Activated CD4-positive, alpha-beta T cell treated with anti-CD3 and anti-CD28 coated beads, Interleukin-2, amount 50 U/mL, for 4 hours (primary cell): ENCODE measurements at regions not wholly inside any gene's neighbourhood (a gene's known extent, or its start where the extent isn't known, plus 50 kb on each side); places are given as distances from the start of the nearest gene placed in this dataset.
A peak's percentile ranks its signal among the peaks of the same experiment; 100 is the strongest.
"Not testable (repeated sequence)": the region's sequence is repeated elsewhere in the genome, so short reads cannot be mapped to it uniquely, and the experiment has no call there.

ENCODE experiments used
- DNase-seq, 2 experiments: peaks; one replicate each; pipeline ENCODE4 v3.0.0-alpha.2; 2020

DNA sequence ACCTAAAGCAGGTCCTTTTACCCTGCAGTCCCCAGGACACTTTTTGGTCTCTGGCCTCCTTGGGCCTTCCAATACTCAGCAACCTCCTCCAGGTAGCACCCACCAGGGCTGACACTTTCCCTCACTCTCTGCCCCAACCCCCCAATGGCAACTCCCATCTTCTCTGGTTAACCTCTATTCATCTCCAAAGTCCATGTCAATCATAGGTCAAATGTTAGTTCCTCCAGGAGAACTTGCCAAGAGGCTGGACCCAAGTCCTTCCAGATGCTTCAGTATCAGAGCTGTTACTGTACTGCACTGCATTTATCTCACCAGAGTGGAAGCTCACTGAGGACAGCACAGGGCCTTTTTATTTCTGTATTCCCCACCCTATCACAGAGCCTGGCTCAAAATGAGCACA, 295.0 kb upstream of the KLF14 start:
- no peak for DNase-seq

DNA sequence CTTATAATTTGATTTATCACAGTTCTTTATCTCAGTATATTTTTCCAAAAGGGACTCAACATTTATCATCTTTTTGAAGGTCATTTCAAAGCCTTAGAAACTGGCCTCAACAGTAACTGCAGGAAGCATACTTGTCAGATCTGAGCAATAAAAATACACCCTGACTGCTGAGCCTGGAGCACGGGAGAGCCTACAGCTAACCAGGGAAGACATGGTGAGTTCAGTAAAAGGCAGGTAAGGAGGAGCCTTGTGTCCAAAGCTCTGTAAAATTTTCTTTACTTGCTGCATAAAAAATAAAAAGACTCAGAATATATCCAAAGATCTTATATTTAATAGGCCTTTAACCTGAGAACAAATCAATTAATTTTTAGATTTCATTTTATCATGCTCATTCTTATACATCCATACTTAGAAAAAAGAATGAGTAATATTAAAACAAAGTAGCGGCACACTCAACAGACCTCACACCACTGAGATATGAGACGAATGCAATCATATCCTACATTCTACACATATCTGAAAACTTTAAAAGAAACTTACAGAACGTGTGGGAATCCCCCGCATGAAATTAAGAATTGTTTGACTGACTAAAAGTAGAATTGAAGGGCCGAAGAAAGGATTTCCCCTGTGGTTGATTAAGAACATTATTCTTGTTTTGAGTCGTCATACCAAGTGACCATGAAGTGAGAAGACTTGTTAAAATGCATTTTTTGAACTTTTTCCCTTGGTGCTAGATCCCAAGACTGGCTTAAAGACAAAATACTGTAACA, 296.4 kb upstream of the MKLN1 start:
- DNase-seq = no peak

DNA sequence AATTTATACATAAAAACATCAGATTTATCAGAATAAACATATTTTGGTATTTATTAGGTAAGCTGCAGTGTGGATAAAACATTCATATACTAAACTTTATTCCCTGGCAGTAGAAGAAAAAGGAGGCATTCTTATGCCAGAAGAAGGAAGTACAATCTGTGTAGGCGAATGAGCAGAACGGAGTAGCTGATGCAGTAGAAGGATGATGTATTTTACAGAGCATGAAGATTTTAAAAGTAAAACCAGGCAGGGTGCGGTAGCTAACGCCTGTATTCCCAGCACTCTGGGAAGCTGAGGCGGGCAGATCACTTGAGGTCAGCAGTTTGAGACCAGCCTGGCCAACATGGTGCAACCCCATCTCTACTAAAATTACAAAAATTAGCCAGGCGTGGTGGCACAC, 294.9 kb upstream of the MKLN1 start:
- DNase-seq = no peak

DNA sequence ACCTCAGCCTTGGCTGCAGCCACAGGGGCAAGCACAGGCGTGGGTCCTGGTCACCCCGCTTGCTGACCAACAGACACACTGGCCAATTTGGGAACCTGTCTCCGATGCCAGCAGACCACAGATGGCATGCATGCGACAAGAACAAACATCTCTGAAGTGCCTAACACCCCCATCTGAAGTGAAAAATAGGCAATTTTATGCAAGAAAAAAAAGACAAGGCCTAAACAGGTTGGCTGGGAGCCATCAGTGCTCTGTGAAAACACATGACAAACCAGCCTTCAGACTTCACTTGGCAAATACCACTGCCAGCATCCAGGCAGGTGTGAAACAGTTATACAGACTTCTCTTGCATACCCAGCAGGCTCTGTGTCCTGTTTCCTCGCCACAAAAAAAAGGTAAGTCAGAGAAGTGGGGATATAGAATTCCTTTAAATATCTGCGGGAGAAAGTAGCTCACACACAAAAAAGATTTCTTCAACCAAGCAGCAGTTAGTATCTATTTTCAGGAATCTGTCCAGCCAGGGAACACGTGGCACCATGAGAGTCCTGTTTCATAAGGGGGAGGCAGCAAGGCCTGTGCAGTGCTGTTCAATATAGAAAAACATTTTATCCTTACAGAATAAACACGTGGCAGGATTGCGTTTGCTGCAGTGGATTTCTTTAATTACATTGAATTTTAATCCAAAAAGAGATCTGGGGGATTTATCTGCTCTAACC, 293.4 kb upstream of the MKLN1 start:
- DNase-seq = no peak

DNA sequence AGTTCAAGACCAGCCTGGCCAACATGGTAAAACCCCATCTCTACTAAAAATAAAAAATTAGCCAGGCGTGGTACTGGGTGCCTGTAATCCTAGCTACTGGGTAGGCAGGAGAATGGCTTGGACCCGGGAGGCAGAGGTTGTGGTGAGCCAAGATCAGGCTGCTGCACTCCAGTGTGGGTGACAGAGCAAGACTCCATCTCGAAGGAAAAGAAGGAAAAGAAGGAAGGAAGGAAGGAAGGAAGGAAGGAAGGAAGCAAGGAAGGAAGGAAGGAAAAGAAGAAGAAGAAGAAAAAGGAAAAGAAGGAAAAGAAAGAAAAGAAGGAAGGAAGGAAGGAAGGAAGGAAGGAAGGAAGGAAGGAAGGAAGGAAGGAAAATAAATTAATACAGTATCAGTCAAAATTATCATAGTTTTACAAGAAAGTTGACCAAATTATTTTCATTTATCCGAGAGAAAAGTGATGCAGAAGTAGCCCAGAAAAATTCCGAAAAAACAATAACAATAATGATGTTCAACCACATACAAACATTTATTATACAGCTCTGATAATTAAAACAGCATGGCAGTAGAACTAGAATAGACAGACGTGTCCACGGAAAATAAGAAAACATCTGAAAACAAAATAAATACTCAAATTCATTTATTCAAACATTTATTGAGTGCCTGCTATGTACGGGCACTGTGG, 292.4 kb upstream of the MKLN1 start:
- no peak for DNase-seq

DNA sequence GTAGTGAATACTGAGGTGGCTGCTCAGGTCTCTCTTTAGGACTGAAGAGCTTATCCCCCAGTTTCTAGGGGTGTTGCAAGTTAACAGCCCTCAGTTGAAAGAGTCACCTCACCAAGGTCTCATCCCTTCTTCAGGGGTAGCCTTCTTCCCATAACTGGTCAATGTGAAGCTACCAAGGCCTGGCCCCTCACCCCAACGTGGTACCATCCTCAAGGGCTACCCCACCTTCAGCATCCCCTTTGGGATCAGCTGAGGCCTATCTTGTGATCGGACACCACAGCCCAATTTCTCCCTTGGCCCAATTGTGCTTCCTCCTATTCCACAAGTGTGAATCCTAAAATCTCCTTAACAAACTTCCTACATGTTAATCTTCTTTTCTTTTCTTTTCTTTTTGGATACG, 289.5 kb upstream of the MKLN1 start:
- DNase-seq = no peak

DNA sequence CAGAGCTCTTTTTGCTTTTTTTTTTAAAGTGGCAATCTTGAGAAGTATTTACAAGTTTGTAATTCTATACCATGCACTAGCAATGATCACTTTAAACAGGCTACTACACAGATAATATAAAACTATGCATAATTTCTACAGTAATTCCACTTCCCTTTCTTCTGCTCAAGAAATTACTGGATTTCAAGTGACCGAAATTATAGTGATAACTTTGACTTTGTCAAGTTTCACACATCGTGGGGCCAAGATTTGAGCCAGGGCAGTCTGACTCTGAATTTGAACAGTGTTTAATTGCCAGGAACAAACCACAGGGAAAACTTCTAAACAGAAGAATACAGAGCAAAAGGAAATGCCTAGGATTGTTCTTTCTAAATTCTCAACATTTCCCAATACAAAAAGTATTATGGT, 288.3 kb upstream of the MKLN1 start:
- DNase-seq = no peak

DNA sequence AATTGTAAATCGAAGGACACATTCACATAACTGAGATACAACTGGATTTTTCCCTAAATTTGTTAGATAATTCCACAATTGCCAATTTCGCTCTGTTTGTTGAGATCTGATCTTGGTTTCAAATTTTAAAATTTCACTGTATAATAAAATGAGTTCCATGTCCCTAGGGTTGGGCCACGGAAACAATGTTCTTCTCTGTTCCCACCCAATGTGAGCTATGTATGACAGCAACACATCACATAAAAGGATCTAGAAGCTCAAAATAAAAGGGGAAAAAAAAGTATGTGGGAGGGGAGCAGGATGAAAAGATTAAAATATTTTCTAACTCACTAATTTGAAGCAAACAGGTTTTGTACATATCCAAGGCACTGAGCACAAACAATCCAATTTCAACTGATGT, 287.8 kb upstream of the MKLN1 start:
- DNase-seq = no peak

DNA sequence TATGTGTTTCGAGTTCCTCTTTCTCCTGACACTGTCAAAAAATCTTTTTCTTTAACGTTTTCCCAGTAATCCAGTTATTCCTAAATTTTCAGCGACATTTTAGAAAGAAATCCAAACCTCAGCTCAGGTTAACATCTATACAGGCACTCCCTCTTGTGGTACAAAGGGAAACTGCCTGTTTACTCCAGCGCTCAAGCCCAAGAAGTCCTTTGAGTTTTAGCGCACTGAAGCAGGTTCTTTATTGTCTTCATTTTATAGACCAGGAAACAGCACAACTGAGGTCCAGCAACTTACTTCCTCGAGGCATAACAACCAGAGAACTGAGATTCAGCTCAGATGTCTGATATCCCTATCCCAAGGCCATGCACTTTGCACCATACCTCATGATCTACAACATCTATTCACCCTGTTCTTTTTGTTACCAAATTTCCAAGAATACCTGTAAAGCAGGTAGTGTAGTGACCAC, 287.2 kb upstream of the MKLN1 start:
- peak; percentile 32 to 38 for DNase-seq

DNA sequence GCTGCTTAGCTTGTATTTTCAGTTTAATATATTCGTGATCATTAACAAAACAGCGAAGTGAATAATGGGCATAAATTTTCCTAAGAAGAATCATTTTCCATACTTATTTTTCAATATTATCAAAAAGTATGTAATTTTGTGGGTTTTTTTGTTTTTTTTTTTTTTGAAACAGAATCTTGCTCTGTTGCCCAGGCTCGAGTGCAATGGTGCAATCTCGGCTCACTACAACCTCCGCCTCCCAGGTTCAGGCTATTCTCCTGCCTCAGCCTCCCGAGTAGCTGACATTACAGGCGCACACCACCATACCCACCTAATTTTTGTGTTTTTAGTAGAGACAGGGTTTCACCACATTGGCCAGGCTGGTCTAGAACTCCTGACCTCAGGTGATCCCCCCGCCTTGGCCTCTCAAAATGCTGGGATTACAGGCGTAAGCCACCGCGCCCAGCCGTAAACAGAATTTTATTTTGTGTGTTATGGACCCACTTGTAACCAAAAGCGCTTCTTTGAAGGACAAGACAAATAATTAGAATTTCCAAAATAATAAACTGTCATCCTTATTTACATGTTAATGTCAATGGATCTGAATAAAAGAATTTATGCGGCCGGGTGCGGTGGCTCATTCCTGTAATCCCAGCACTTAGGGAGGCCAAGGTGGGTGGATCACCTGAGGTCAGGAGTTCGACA, 286.5 kb upstream of the MKLN1 start:
- not testable (repeated sequence) for DNase-seq

DNA sequence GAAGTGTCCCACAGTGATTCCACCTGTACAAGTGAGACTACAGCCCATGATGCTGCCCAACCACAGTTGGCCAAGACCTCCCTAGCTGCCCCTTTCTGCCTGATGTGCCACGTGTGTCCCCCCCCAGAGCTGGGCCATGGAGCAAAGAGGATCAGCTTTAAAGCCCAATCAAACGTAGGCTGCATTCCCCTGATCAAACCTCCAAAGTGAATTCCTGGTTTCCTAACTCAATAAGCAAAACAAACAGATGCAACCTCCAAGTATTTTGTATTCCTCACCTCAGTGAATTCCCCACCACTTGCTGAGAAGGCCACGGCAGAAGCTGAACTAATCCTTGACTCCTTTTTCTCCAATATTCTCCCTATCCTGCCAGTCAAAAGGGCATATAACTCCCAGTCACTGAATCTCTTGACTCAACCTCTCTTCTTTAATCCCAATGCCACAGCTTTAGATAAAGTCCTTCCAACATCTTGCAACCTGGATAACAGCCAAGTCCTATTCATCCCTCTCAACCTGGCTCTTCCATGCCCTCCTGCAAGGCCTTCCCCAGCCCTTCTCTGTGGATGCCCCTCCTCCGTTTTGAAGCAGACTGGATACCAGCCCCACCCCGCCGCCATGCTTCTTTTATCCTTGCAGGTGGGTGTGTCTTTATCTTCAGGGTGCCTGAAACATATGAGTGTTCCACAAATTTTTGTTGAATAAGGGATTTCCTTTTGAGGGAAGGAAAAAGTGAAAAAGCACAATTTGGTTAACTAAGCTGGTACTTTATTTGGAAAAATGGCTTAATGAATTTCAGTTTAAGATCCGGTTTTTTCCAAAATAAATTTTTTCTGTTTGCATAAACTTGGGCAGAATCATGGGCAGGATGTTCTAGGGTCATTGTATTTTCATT, 285.2 kb upstream of the MKLN1 start:
- DNase-seq = no peak

DNA sequence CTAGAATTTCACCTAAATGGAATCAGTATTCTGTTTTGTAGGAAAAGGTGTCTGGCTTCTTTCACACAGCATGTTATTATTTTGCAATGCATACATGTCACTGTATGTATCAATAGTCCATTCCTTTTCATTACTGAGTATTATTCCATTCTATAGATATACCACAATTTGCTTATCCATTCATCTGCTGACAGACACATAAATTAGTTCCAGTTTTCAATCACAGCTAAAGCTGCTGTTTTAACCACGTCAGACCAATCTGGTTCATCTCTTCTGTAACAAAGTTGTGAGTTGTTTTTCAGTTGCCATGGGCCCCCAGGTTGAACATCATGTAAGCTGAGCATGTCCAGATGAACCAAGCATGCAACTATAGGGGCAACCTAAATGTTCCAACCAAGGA, 282.1 kb upstream of the MKLN1 start:
- DNase-seq = no peak

DNA sequence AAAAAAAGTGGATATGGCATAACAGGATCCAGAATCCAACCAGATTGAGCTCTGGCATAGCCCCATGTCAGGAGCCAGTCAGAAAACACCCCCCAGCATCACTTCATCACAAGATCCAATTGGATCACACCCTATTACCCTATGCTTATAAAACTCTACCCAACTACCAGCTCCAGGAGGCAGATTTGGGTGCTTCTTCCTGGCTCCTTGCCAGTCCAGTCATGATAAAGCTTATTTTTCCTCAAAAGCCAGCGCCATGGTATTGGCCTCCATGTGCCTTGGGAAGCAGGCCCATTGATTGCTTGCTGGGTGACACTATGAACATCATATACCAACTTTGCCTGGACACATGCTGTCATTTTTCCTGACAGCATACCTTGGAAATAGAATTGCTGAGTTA, 281.4 kb upstream of the MKLN1 start:
- DNase-seq = no peak

DNA sequence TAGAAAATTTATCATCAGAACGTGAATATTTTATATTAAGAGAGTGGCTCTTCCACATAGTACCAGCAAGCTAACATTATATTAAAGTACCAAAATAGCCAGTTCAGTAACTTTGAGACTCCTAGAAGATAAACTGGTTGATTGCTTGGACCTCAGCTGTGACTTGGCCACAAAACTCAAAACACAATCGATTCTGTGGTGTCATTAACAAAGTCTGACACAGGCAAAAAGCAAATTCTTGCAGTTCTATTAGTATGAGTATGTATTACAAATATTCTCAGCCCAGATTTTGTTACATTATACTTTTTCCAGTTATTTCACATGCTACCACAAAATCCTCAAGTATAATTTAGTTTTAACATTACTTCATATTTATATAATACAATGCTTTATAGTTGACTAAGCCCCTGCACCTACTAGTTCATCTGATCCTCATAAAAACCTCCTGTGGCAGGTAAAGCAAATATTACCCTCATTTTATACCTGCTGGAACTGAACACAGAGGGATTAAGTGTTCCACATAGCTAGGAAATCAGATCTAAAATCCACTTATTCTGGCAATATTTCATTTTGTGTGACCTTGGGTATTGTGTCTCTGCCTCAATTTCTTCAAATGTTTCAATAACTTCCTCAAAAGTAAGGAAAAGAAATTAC, 279.9 kb upstream of the MKLN1 start:
- DNase-seq = no peak

DNA sequence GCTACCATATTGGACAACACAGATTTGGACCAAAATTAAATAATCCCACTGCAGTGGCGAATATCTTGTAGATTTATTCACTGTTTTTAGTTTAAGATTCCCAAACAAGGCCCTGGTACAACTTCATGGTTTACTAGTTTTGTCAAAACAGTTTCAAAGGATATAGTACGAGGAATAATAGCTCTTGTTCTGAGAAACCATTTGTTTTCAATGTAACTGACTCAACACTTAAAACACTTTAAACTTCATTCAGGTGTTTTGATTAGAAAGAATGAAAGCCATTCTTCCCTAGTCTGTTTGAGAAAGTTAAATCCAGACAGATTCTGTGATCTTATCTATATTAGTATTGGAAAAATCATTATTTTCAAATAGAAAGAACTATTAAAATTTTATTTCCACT, 276.4 kb upstream of the MKLN1 start:
- no peak for DNase-seq

DNA sequence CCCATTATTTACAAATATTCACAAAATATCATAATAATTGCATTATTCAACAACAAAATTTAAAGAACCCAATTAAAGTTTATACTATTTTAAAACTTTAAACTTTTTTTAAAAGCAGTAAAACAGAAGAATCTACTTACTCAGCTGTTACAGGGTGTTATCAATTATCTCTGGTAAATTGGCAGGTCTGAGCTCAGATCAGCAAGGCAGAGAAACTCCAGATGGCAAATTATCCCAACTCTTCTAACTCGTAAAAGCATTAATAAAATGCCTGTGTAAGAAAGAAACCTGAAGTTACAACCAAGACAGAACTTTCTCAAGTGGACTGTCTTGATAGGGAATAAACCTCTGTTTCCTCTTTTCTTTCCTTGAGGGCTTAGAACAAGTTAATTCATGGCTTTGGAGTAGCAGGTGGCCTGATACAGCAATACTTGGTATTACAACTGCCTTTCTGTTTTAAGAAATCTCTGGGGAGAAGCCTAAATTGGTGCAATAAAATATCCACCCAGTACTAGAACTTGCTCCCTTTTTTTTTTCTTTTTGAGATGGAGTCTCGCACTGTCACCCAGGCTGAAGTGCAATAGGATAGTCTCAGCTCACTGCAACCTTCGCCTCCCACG, 275.3 kb upstream of the MKLN1 start:
- no peak for DNase-seq

DNA sequence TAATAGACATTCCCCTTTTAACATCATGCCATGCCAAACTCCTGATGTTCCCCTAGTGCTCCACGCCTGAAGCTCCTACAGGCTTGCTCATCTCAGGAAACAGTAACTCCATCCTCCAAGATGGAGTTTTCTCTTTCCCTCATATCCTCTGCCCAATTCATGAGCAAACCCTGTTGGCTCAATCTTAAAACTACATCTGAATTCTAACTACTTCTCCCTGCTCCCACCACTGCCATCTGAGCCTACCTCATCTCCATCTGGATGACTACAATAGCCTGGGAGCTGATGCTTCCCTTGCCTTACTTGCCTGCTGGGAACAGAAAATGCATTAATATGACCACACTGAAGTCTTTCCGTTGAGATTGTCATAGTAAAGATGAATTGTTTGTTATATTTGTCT, 271.7 kb upstream of the MKLN1 start:
- DNase-seq = no peak

DNA sequence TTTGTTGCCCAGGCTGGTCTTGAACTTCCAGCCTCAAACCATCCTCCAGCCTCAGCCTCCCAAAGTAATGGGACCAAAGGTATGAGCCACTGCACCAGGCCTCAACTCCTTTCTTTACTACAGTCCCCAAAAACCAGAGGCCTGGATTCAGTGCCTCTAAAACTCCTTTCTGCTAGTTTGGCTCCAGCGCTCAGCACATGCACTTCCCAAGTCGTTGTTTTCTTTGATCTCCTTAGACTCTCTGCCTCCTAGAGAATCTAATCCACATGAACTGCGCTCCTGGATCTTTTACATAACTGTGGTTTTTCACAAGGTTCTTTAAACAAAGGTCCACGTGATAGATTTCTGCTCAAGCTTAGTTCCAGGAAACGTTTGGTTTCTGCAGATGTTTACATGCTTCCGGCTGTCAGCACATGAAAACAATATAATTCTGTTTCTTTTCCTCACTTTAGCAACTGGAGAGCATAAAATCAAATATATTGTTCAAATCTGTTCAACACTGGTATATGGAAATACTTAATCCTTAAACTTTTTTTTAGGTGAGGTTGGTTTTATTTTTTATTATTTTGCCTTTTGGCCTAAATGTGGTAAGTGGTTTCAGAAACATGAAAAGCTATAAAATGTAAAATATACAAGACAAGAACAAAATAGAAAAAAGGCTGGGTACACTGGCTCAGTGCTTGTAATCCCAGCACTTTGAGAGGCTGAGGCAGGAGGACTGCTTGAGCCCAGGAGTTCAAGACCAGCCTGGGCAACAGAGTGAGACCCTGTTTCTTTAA, 270.5 kb upstream of the MKLN1 start:
- DNase-seq = no peak

DNA sequence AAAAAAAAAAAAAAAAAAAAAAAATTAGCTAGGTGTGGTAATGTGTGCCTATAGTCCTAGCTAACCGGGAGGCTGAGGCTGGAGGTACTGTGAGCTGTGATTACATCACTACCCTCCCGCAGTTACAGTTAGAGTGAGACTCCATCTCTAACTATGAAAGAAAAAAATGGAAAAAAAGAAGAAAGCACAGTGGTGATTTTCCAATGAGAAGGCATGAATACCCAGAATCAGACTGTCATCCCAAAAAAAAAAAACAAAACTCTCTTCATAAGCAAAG, 269.9 kb upstream of the MKLN1 start:
- DNase-seq = peak; percentile 32 to 39

DNA sequence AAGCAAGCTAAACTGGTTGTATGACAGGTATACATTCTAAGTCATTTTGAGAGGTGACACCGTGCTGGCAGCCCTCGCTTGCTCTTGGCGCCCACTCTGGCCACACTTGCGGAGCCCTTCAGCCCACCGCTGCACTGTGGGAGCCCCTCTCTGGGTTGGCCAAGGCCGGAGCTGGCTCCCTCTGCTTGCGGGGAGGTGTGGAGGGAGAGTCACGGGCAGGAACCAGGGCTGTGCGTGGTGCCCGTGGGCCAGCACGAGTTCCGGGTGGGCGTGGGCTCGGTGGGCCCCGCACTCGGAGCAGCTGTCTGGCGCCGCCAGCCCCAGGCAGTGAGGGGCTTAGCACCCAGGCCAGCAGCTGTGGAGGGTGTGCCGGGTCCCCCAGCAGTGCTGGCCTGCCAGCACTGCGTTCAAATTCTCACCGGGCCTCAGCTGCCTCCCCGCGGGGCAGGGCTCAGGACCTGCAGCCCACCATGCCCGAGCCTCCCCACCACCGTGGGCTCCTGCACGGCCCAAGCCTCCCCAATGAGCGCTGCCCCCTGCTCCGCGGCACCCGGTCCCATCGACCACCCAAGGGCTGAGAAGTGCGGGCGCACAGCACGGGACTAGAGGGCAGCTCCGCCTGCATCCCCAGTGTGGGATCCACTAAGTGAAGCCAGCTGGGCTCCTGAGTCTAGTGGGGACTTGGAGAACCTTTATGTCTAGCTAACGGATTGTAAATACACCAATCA, 269.0 kb upstream of the MKLN1 start:
- DNase-seq = not testable (repeated sequence)
